HG03196 (cell line): ENCODE measurements at regions not wholly inside any gene's neighbourhood (a gene's known extent, or its start where the extent isn't known, plus 50 kb on each side); places are given as distances from the start of the nearest gene placed in this dataset.

Experiments used
- ATAC-seq: cut with Tn5 transposase; IDR thresholded peaks from one replicate; pipeline ENCODE4 v1.9.1; 2021; ENCODE audit not compliant: unreplicated experiment

- no peak for ATAC-seq
These were observed 56.1 kb upstream of the PALS2 start for GRCh38 chr7:24517166-24517565.

DNA sequence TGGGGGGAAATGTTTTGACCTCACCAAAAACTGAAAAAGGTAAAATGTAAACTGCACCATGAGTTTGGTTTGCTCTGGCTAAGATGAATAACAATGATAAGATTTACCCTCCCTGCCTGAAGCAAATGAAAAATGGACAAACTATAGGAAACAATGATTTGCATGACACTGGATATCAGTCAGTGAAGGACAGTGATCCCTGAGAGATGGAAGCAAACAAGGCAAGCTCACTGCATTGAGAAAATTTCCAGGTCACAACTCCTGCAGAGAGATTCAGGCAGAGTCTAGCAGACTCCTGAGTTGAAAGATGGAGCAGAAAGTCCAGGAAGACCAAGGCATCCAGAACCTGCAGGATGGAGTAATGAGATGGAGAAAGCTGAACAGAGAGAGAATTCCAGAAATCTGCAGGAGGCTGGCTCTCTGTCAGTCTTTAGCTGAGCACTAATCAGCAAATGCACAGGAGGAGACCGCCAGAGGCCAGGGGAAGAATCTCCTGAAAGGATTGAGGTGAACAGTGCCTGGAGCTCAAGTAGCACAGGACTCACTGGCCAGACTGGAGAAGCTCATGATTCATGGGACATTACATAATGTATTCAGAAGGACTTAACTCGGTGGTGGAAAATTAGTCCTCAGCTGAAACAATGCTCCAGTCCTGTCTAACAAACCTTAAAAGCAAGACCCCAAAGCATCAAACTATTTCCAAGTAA lies 51.2 kb upstream of the PALS2 start:
- ATAC-seq = no peak
